Osteoblast (primary cell): ENCODE measurements at regions not wholly inside any gene's neighbourhood (a gene's known extent, or its start where the extent isn't known, plus 50 kb on each side); places are given as distances from the start of the nearest gene placed in this dataset.

Source experiments
- DNase-seq: peaks from one replicate; pipeline ENCODE4 v3.0.0; 2011; ENCODE audit warnings: low spot score, mixed read lengths; ENCODE audit not compliant: insufficient read length; ENCODE audit errors: missing footprints
- H2AFZ ChIP-seq: 2 replicates; pipeline ENCODE4 v1.6.0; 2011; ENCODE audit warnings: mild to moderate bottlenecking, low read length
- H3K27ac ChIP-seq: 2 replicates; pipeline ENCODE4 v1.5.1; 2011; ENCODE audit warnings: mild to moderate bottlenecking, low read depth, low read length, moderate library complexity
- H3K27me3 ChIP-seq: 2 replicates; pipeline ENCODE4 v1.6.0; 2012; ENCODE audit warnings: mild to moderate bottlenecking, control low read depth, inconsistent platforms, low read length, moderate library complexity; ENCODE audit not compliant: insufficient read depth
- H3K36me3 ChIP-seq: 2 replicates; pipeline ENCODE4 v1.5.1; 2011; ENCODE audit warnings: mild to moderate bottlenecking, low read length, control low read depth, moderate library complexity; ENCODE audit not compliant: insufficient read depth
- H3K4me1 ChIP-seq: 2 replicates; pipeline ENCODE4 v1.5.1; 2011; ENCODE audit warnings: mild to moderate bottlenecking, low read length, control low read depth, moderate library complexity; ENCODE audit not compliant: insufficient read depth
- H3K4me2 ChIP-seq: 2 replicates; pipeline ENCODE4 v1.6.0; 2011; ENCODE audit warnings: mild to moderate bottlenecking, low read length; ENCODE audit not compliant: insufficient read depth
- H3K4me3 ChIP-seq: fragments of 200-600 bp; sonication (generic); 3 replicates; pipeline ENCODE4 v1.5.1; 2012; ENCODE audit warnings: mild to moderate bottlenecking, low read length, inconsistent platforms; ENCODE audit not compliant: insufficient read depth
- H3K79me2 ChIP-seq: 2 replicates; pipeline ENCODE4 v1.6.0; 2012; ENCODE audit warnings: mild to moderate bottlenecking, low read length, control low read depth, inconsistent platforms; ENCODE audit not compliant: insufficient read depth
- H3K9me3 ChIP-seq: 2 replicates; pipeline ENCODE4 v1.5.1; 2011; ENCODE audit warnings: low read depth, low read length, control low read depth
- H4K20me1 ChIP-seq: 2 replicates; pipeline ENCODE4 v1.6.0; 2012; ENCODE audit warnings: mild to moderate bottlenecking, low read length, control low read depth; ENCODE audit not compliant: insufficient read depth
- TF ChIP-seq, protein P1 (sequence below): IDR thresholded peaks from 2 replicates; pipeline ENCODE4 v1.5.1; 2011; ENCODE audit warnings: mild to moderate bottlenecking, low read depth, low read length, moderate library complexity; ENCODE audit errors: extremely low read depth

DNA sequence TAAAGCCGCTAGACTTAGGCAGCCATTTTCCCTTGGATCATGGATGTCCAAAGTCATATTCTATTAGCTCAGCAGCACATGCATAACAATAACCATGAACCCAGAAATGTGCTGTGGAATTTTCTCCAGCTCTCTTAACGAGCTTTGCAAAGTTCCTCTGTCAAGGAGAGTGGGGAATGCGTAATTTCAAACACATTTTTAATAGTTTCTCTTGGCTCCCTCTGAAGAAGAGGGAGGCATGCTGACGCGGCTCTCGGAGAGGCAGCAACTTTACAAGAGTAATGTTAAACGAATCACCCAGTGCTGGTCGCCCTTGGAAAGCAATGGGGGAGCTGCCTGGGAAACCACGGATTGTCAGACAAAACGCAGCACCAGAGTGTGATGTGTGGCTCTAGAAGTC lies 114.8 kb downstream of the RAB18 start:
- H3K79me2 ChIP-seq: no peaks in the 10 kb centered on the region
- no peaks in the 10 kb centered on the region for H4K20me1 ChIP-seq
- no peak overlapping the region for H3K4me2 ChIP-seq
- DNase-seq: no peak
- no peak overlapping the region for H2AFZ ChIP-seq
- H3K27ac ChIP-seq: no peak overlapping the region
- no peak overlapping the region for H3K4me3 ChIP-seq
- H3K27me3 ChIP-seq: no peaks in the 10 kb centered on the region
- peaks cover 32% of the 10 kb centered on the region for H3K4me1 ChIP-seq
- H3K9me3 ChIP-seq: no peaks in the 10 kb centered on the region
- no peaks in the 10 kb centered on the region for H3K36me3 ChIP-seq
- TF ChIP-seq, protein P1, sequence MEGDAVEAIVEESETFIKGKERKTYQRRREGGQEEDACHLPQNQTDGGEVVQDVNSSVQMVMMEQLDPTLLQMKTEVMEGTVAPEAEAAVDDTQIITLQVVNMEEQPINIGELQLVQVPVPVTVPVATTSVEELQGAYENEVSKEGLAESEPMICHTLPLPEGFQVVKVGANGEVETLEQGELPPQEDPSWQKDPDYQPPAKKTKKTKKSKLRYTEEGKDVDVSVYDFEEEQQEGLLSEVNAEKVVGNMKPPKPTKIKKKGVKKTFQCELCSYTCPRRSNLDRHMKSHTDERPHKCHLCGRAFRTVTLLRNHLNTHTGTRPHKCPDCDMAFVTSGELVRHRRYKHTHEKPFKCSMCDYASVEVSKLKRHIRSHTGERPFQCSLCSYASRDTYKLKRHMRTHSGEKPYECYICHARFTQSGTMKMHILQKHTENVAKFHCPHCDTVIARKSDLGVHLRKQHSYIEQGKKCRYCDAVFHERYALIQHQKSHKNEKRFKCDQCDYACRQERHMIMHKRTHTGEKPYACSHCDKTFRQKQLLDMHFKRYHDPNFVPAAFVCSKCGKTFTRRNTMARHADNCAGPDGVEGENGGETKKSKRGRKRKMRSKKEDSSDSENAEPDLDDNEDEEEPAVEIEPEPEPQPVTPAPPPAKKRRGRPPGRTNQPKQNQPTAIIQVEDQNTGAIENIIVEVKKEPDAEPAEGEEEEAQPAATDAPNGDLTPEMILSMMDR: no peak

DNA sequence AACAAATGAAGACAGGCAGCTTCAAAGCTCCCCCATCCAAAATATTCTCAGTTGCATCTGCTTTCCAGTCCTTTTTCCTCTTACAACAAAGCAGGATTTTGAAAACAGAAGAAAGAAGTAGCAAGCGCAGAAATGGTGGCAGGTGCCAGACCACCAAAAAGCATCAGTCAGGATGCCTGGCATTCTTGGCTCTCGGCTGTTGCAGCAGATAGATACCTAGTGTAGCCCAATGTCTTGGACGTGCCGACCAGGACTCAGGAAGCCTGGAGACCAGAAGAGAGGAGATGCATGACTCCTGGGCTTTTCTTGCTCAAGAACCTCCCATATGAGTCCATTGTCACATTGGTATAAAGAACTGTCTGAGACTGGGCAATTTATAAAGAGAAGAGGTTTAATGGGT lies 115.2 kb downstream of the RAB18 start:
- no peaks in the 10 kb centered on the region for H3K9me3 ChIP-seq
- TF ChIP-seq, protein P1: no peak
- no peak overlapping the region for H3K4me2 ChIP-seq
- no peak overlapping the region for H2AFZ ChIP-seq
- DNase-seq: no peak
- H3K4me1 ChIP-seq: peaks cover 32% of the 10 kb centered on the region
- H3K4me3 ChIP-seq: no peak overlapping the region
- H4K20me1 ChIP-seq: no peaks in the 10 kb centered on the region
- no peaks in the 10 kb centered on the region for H3K36me3 ChIP-seq
- peak overlapping the region; percentile 73 for H3K27ac ChIP-seq
- no peaks in the 10 kb centered on the region for H3K79me2 ChIP-seq
- no peaks in the 10 kb centered on the region for H3K27me3 ChIP-seq

- Histone ChIP-seq H2AFZ (peak overlapping the region; percentile 71), H3K9me3 (no peaks in the 10 kb centered on the region), H3K36me3 (no peaks in the 10 kb centered on the region), H3K4me3 (peak overlapping the region; percentile 45), H3K27me3 (no peaks in the 10 kb centered on the region), H3K4me2 (peak overlapping the region; percentile 76), H4K20me1 (no peaks in the 10 kb centered on the region), H3K79me2 (no peaks in the 10 kb centered on the region), H3K27ac (peak overlapping the region; percentile 73), H3K4me1 (peaks cover 34% of the 10 kb centered on the region)
- DNase-seq: peak; percentile 87
- TF ChIP-seq, protein P1: no peak
Observed at GRCh38 chr10:27620430-27621397, 116.6 kb downstream of the RAB18 start.

- Histone ChIP-seq H3K9me3 (no peaks in the 10 kb centered on the region), H3K27ac (peak overlapping the region; percentile 73), H3K36me3 (no peaks in the 10 kb centered on the region), H4K20me1 (no peaks in the 10 kb centered on the region), H3K4me1 (peaks cover 34% of the 10 kb centered on the region), H3K4me2 (peak overlapping the region; percentile 76), H3K79me2 (no peaks in the 10 kb centered on the region), H2AFZ (peak overlapping the region; percentile 9), H3K4me3 (peak overlapping the region; percentile 45), H3K27me3 (no peaks in the 10 kb centered on the region)
- TF ChIP-seq, protein P1: no peak
- peak; percentile 86 for DNase-seq
Observed at GRCh38 chr10:27621461-27621860, 117.4 kb downstream of the RAB18 start.
